Spleen (tissue), 11 donors: ENCODE measurements at regions not wholly inside any gene's neighbourhood (a gene's known extent, or its start where the extent isn't known, plus 50 kb on each side); places are given as distances from the start of the nearest gene placed in this dataset.

ENCODE experiments used
- DNase-seq: peaks from one replicate; pipeline ENCODE4 v3.0.0-alpha.2; 2020
- H3K27ac ChIP-seq, 8 donors: fragments of 200-600 bp; sonication (generic) in 7 of 8; 1 replicate in 4 of 8; 2 replicates in 4 of 8; pipeline versions ENCODE4 v1.5.0 to v1.8.0; 2016 to 2021; ENCODE audit warnings: inconsistent platforms in 4 of 8, mild to moderate bottlenecking in 4 of 8, moderate library complexity in 1 of 8
- H3K27me3 ChIP-seq, 7 donors: fragments of 200-600 bp; sonication (generic) in 6 of 7; replicated peaks in 1 of 7; 1 replicate in 4 of 7; 2 replicates in 3 of 7; pipeline versions ENCODE4 v1.5.0 to v1.8.0; 2016 to 2021; ENCODE audit warnings: inconsistent platforms in 3 of 7, mild to moderate bottlenecking in 1 of 7
- H3K36me3 ChIP-seq, 6 donors: fragments of 200-600 bp; sonication (generic) in 5 of 6; 1 replicate in 4 of 6; 2 replicates in 2 of 6; pipeline versions ENCODE4 v1.5.0 to v1.8.0; 2016 to 2021; ENCODE audit warnings: inconsistent platforms in 2 of 6
- H3K4me1 ChIP-seq, 6 donors: fragments of 200-600 bp; sonication (generic) in 5 of 6; 1 replicate in 3 of 6; 2 replicates in 3 of 6; pipeline versions ENCODE4 v1.5.0 to v1.8.0; 2016 to 2021; ENCODE audit warnings: inconsistent platforms in 3 of 6
- H3K4me3 ChIP-seq, 8 donors: fragments of 200-600 bp; sonication (generic) in 7 of 8; 1 replicate in 4 of 8; 2 replicates in 4 of 8; pipeline versions ENCODE4 v1.5.0 to v1.8.0; 2016 to 2021; ENCODE audit warnings: inconsistent platforms in 4 of 8, mild to moderate bottlenecking in 4 of 8, moderate library complexity in 2 of 8
- H3K9me3 ChIP-seq, 8 donors: fragments of 200-600 bp; sonication (generic) in 7 of 8; 1 replicate in 4 of 8; 2 replicates in 4 of 8; pipeline versions ENCODE4 v1.5.0 to v1.8.0; 2016 to 2021; ENCODE audit warnings: inconsistent platforms in 4 of 8
- POLR2A ChIP-seq, 3 donors: fragments of 450-650 bp; IDR thresholded peaks; one replicate each; pipeline ENCODE4 v1.5.1; 2017; ENCODE audit warnings: antibody characterized with exemption in 3 of 3, mild to moderate bottlenecking in 1 of 3
- POLR2AphosphoS5 ChIP-seq, 3 donors: sonication (generic); formaldehyde crosslinking; IDR thresholded peaks; one replicate each; pipeline ENCODE4 v1.5.1; 2017; ENCODE audit warnings: antibody characterized with exemption in 3 of 3
- WGBS, 5 donors: extraction: QIAGEN DNeasy Blood & Tissue Kit in 3 of 5; methylation state at CpG; one replicate each; pipeline versions ENCODE4 v1.1.5 to v1.1.7; 2013 to 2018; 5-methylcytosine and 5-hydroxymethylcytosine counted together
- intact Hi-C: fragments of 100-400 bp; cut with DNase I; formaldehyde crosslinking; loops from one replicate; pipeline ENCODE4 v1.15.0; 2023; ENCODE audit warnings: low total_unique reads
- TF ChIP-seq, protein P1 (sequence below), 11 experiments: fragments of 200-600 bp in 7 of 11; fragments of 450-650 bp in 4 of 11; sonication (generic) in 4 of 11; IDR thresholded peaks in 8 of 11; conservative IDR thresholded peaks in 3 of 11; 1 replicate in 7 of 11; 2 replicates in 4 of 11; pipeline versions ENCODE4 v1.4.0 to v1.8.0; 2016 to 2021; ENCODE audit warnings: antibody characterized with exemption in 11 of 11, inconsistent platforms in 4 of 11, mild to moderate bottlenecking in 1 of 11
- donor health status: healthy with polysubstance abuse.
- donor health status: DM: no; HTN: no; CAD: no; lungs with moderate emphysema.
- donor health status: DM: no; HTN: no; CAD: no.
- donor health status: Bipolar disorder and iron deficiency.
- donor health status: healthy.
- donor health status: DM: no; HTN: no; CAD: no.
- donor health status: DM: yes; HTN: yes; CAD: no.

DNA sequence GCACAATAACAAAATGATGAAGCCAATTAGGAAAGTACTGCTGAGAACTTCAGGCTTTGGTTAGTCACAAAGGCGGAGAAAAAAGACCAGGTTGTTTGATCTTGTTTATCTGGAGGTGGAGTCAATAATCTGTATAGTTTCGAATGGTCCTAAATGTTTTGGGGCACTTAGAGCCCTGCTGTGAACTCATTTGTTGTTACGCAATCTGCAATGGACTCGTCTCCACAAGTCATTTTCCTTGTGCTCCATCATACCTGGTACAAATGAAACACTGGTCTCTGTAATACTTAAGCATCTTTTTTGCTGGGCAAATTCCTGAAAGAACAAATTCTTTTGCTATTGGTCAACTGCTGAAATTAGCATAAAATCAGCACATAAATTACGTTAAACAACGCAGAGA lies 430.5 kb downstream of the GATA3 start:
- no peaks in the 10 kb centered on the region for H3K36me3 ChIP-seq
- peaks cover 0 to 18% (median 0%) of the 10 kb centered on the region in 7 donors for H3K27me3 ChIP-seq
- intact Hi-C loops: no loop called here
- H3K9me3 ChIP-seq: peaks cover 0 to 1% (median 0%) of the 10 kb centered on the region in 8 donors
- no peak overlapping the region for H3K27ac ChIP-seq
- WGBS, 5 donors: 70 to 89% (median 86%) methylated on average over 6 of the region's 6 CpGs
- no peak overlapping the region for H3K4me3 ChIP-seq
- no peak for DNase-seq
- TF ChIP-seq POLR2A (IDR thresholded peaks at IDR 0.05) (no peak), POLR2AphosphoS5 (IDR thresholded peaks at IDR 0.05) (no peak)
- TF ChIP-seq, protein P1, sequence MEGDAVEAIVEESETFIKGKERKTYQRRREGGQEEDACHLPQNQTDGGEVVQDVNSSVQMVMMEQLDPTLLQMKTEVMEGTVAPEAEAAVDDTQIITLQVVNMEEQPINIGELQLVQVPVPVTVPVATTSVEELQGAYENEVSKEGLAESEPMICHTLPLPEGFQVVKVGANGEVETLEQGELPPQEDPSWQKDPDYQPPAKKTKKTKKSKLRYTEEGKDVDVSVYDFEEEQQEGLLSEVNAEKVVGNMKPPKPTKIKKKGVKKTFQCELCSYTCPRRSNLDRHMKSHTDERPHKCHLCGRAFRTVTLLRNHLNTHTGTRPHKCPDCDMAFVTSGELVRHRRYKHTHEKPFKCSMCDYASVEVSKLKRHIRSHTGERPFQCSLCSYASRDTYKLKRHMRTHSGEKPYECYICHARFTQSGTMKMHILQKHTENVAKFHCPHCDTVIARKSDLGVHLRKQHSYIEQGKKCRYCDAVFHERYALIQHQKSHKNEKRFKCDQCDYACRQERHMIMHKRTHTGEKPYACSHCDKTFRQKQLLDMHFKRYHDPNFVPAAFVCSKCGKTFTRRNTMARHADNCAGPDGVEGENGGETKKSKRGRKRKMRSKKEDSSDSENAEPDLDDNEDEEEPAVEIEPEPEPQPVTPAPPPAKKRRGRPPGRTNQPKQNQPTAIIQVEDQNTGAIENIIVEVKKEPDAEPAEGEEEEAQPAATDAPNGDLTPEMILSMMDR (IDR thresholded peaks at IDR 0.05 in 8 of 11, conservative IDR thresholded peaks at IDR 0.05 in 3 of 11): no peak
- H3K4me1 ChIP-seq: no peaks in the 10 kb centered on the region

DNA sequence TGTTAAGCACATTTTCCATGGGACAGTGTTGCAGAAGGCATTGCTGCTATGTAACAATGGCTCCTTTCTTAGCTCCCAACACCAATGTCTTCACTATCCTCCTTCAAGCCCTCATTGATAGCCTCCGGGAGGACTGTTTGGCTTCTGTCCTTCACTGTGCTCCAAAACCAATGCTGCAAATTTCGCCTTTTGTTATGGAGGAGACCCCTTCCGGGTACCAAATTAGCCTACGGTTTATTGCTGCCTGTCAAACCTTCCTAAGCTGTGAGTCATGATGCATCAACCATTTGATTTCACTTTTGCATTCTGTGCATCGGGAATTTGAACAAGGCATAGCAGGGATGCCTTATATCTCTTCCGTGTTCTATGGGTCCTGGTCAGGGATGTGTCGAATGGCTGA lies 432.9 kb downstream of the GATA3 start:
- intact Hi-C loops: no loop called here
- Histone ChIP-seq H3K4me3 (no peak overlapping the region), H3K27me3 (peaks cover 0 to 18% (median 0%) of the 10 kb centered on the region in 7 donors), H3K27ac (no peak overlapping the region), H3K4me1 (no peaks in the 10 kb centered on the region), H3K36me3 (no peaks in the 10 kb centered on the region), H3K9me3 (no peaks in the 10 kb centered on the region)
- 83 to 95% (median 89%) methylated on average over 7 of the region's 7 CpGs for WGBS, 5 donors
- no peak for DNase-seq
- TF ChIP-seq POLR2A (IDR thresholded peaks at IDR 0.05) (no peak), POLR2AphosphoS5 (IDR thresholded peaks at IDR 0.05) (no peak)
- TF ChIP-seq, protein P1 (IDR thresholded peaks at IDR 0.05 in 8 of 11, conservative IDR thresholded peaks at IDR 0.05 in 3 of 11): no peak

DNA sequence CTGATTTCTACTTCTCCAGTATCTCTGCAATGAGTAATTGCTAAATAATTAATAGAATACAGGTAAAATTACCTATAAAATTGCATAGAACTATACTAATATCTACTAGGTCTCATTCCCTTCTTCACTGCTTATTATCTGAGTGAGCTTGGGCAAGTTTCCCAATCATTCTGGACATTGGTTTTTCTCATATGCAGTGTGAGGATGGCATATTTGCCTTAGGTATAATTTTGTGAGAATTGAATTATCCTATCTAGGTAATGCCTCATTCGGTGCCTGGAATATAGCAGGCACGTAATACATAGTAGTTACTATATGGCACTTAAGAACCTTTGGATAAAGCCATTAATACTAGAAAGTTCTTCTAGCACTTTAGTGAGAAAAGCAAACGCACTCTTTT lies 434.7 kb downstream of the GATA3 start:
- DNase-seq: no peak
- Histone ChIP-seq H3K27ac (no peak overlapping the region), H3K4me1 (no peaks in the 10 kb centered on the region), H3K27me3 (peaks cover 0 to 1% (median 0%) of the 10 kb centered on the region in 7 donors), H3K9me3 (no peaks in the 10 kb centered on the region), H3K4me3 (no peak overlapping the region), H3K36me3 (no peaks in the 10 kb centered on the region)
- TF ChIP-seq POLR2A (IDR thresholded peaks at IDR 0.05) (no peak), POLR2AphosphoS5 (IDR thresholded peaks at IDR 0.05) (no peak)
- TF ChIP-seq, protein P1 (IDR thresholded peaks at IDR 0.05 in 8 of 11, conservative IDR thresholded peaks at IDR 0.05 in 3 of 11): no peak
- 87 to 97% (median 90%) methylated on average over 3 of the region's 3 CpGs for WGBS, 5 donors
- intact Hi-C loops: no loop called here

DNA sequence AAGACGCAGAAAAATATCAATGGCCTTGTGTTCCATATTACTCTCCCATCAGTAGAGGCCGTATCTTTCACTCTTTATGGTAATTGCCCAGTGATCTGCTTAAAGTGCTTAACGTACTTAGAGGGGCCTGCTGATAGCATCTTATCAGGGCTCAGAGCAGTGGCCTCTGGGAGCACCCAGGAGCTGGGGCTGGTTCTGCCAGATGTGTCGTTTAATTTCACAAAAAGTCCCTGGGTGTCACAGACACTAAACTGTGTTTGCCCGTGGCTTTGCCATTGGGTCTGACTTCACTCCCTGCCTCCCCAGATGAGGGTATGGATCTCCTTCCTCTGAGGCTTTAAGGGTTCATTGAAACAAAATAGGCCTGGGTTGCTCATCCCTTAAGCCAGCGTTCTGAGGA lies 435.3 kb downstream of the GATA3 start:
- Histone ChIP-seq H3K9me3 (no peaks in the 10 kb centered on the region), H3K4me1 (no peaks in the 10 kb centered on the region), H3K27me3 (no peaks in the 10 kb centered on the region), H3K27ac (no peak overlapping the region), H3K36me3 (no peaks in the 10 kb centered on the region), H3K4me3 (no peak overlapping the region)
- intact Hi-C loops: no loop called here
- 66 to 90% (median 85%) methylated on average over 6 of the region's 6 CpGs for WGBS, 5 donors
- TF ChIP-seq POLR2AphosphoS5 (IDR thresholded peaks at IDR 0.05) (no peak), POLR2A (IDR thresholded peaks at IDR 0.05) (no peak)
- TF ChIP-seq, protein P1 (IDR thresholded peaks at IDR 0.05 in 8 of 11, conservative IDR thresholded peaks at IDR 0.05 in 3 of 11): no peak
- no peak for DNase-seq
